NCI-H510A (cell line): ENCODE measurements at regions not wholly inside any gene's neighbourhood (a gene's known extent, or its start where the extent isn't known, plus 50 kb on each side); places are given as distances from the start of the nearest gene placed in this dataset.
"Not testable (repeated sequence)": the region's sequence is repeated elsewhere in the genome, so short reads cannot be mapped to it uniquely, and the experiment has no call there.

Experiments used
- DNase-seq: peaks from one replicate; lab custom pipeline; 2025; lab: John Stamatoyannopoulos, UW

- DNase-seq = no peak
Measured at GRCh38 chrX:40373025-40373424, 207.7 kb upstream of the ATP6AP2 start.

GRCh38 chrX:40371376-40371775 lies 209.4 kb upstream of the ATP6AP2 start:
- DNase-seq = no peak

- no peak for DNase-seq
Measured at GRCh38 chrX:40368611-40369061, 212.1 kb upstream of the ATP6AP2 start.

GRCh38 chrX:40366661-40367060 lies 214.1 kb upstream of the ATP6AP2 start:
- DNase-seq = no peak

- DNase-seq = not testable (repeated sequence)
Measured at GRCh38 chrX:40362291-40362690, 218.5 kb upstream of the ATP6AP2 start.

- DNase-seq = no peak
Measured at GRCh38 chrX:40360557-40360956, 220.2 kb upstream of the ATP6AP2 start.

GRCh38 chrX:40359593-40359992 lies 221.2 kb upstream of the ATP6AP2 start:
- DNase-seq = no peak

GRCh38 chrX:40358994-40359393 lies 221.8 kb upstream of the ATP6AP2 start:
- no peak for DNase-seq

- no peak for DNase-seq
Measured at GRCh38 chrX:40349251-40349650, 231.5 kb upstream of the ATP6AP2 start.

GRCh38 chrX:40346379-40346778 lies 234.4 kb upstream of the ATP6AP2 start:
- DNase-seq = no peak

- DNase-seq = no peak
Measured at GRCh38 chrX:40343319-40343718, 237.5 kb upstream of the ATP6AP2 start.

GRCh38 chrX:40340116-40340515 lies 240.7 kb upstream of the ATP6AP2 start:
- DNase-seq = no peak

- DNase-seq = no peak
Measured at GRCh38 chrX:40333344-40333743, 235.6 kb upstream of the BCOR start.

- no peak for DNase-seq
Measured at GRCh38 chrX:40331762-40332161, 234.0 kb upstream of the BCOR start.

- no peak for DNase-seq
Measured at GRCh38 chrX:40331353-40331752, 233.6 kb upstream of the BCOR start.

GRCh38 chrX:40329616-40330015 lies 231.9 kb upstream of the BCOR start:
- DNase-seq = no peak

- no peak for DNase-seq
Measured at GRCh38 chrX:40327085-40327484, 229.3 kb upstream of the BCOR start.

- no peak for DNase-seq
Measured at GRCh38 chrX:40326186-40326965, 228.6 kb upstream of the BCOR start.

GRCh38 chrX:40325161-40325560 lies 227.4 kb upstream of the BCOR start:
- no peak for DNase-seq

GRCh38 chrX:40323977-40324376 lies 226.2 kb upstream of the BCOR start:
- no peak for DNase-seq

GRCh38 chrX:40320819-40321218 lies 223.1 kb upstream of the BCOR start:
- DNase-seq = no peak

- DNase-seq = no peak
Measured at GRCh38 chrX:40318801-40319200, 221.0 kb upstream of the BCOR start.

GRCh38 chrX:40318076-40318475 lies 220.3 kb upstream of the BCOR start:
- no peak for DNase-seq

GRCh38 chrX:40316502-40316901 lies 218.7 kb upstream of the BCOR start:
- no peak for DNase-seq
